ENCODE measurements at regions not wholly inside any gene's neighbourhood (a gene's known extent, or its start where the extent isn't known, plus 50 kb on each side); places are given as distances from the start of the nearest gene placed in this dataset.

- Histone ChIP-seq H3K4me3 (replicated peaks in 1 of 3; ENCODE audit: insufficient read depth in 1 of 3, low read depth in 1 of 3, low read length in 3 of 3) (no peak overlapping the region), H3K9me1 (replicated peaks; ENCODE audit: control insufficient read depth, extremely low read depth, insufficient read depth, low read length) (no peaks in the 10 kb centered on the region), H2AFZ (ENCODE audit: low read depth, low read length) (no peak overlapping the region), H3K36me3 (ENCODE audit: control insufficient read depth in 2 of 2, extremely low read depth in 1 of 2, insufficient read depth in 2 of 2, low read length in 2 of 2) (no peaks in the 10 kb centered on the region), H3K9me3 (replicated peaks; ENCODE audit: control insufficient read depth, insufficient read depth, low read length) (no peaks in the 10 kb centered on the region), H3K27ac (ENCODE audit: insufficient read depth, low read depth, low read length) (no peak overlapping the region), H3K4me2 (ENCODE audit: insufficient read depth, low read length) (no peak overlapping the region), H3K79me2 (ENCODE audit: control insufficient read depth, insufficient read depth, low read length) (no peaks in the 10 kb centered on the region), H3K9ac (replicated peaks; ENCODE audit: extremely low read depth, insufficient read depth, low read length) (no peak overlapping the region), H4K20me1 (replicated peaks; ENCODE audit: control insufficient read depth, extremely low read depth, insufficient read depth, low read length) (no peaks in the 10 kb centered on the region), H3K4me1 (ENCODE audit: control insufficient read depth, extremely low read depth, insufficient read depth, low read length) (no peaks in the 10 kb centered on the region), H3K27me3 (ENCODE audit: control insufficient read depth in 2 of 2, insufficient read depth in 2 of 2, low read length in 2 of 2) (peaks cover 0 to 2% of the 10 kb centered on the region in 2 experiments)
- CTCF ChIA-PET = interaction anchor here (1.1 to 1.2 kb wide), 2 partner anchors 16 to 77 kb away, joined by 3 to 4 read pairs; no protein-coding TSS in a partner anchor
- intact Hi-C loops (cut with micrococcal nuclease) (no loop called here), dilution Hi-C loops (cut with MboI; ENCODE audit: extremely low pct_ligation_motif_present, low sequenced_read_pairs) (no loop called here)
- no peak for DNase-seq (ENCODE audit: low read depth, low spot score)
- no TSS peak for BruUV-seq (replicated peaks)
- TF ChIP-seq MAX (IDR thresholded peaks at IDR 0.05; ENCODE audit: insufficient read depth, insufficient read length) (no peak), GATA2 (IDR thresholded peaks at IDR 0.05; ENCODE audit: insufficient read depth, insufficient read length, low read depth, low read length) (no peak), FOS (IDR thresholded peaks at IDR 0.05; ENCODE audit: borderline replicate concordance, insufficient read depth, low read length) (no peak), JUN (IDR thresholded peaks at IDR 0.05; ENCODE audit: borderline replicate concordance, insufficient read depth, insufficient read length, low read depth) (no peak), POLR2AphosphoS5 (IDR thresholded peaks at IDR 0.05; ENCODE audit: insufficient read depth, low read depth, low read length) (no peak), MYC (IDR thresholded peaks at IDR 0.05; ENCODE audit: low read depth, low read length) (no peak), EZH2 (IDR thresholded peaks at IDR 0.05; ENCODE audit: borderline replicate concordance, low read depth, low read length, severe bottlenecking) (no peak), CTCF (IDR thresholded peaks at IDR 0.05; ENCODE audit: extremely low read depth in 1 of 2, insufficient read depth in 1 of 2, low read depth in 1 of 2, low read length in 2 of 2) (no peak), POLR2A (IDR thresholded peaks at IDR 0.05; ENCODE audit: low read depth, low read length) (no peak)
- POLR2A ChIA-PET = no interaction called here
- FAIRE-seq = no peak
These were observed 460.5 kb upstream of the TRIB2 start for GRCh38 chr2:12256206-12256605.

All from endothelial cell of umbilical vein (primary cell).